Fibroblast of mammary gland (primary cell): ENCODE measurements at regions not wholly inside any gene's neighbourhood (a gene's known extent, or its start where the extent isn't known, plus 50 kb on each side); places are given as distances from the start of the nearest gene placed in this dataset.

Experiments used
- DNase-seq: peaks from one replicate; pipeline ENCODE4 v3.0.0-alpha.2; 2010; ENCODE audit warnings: low read depth
- H3K4me3 ChIP-seq: 2 replicates; pipeline ENCODE4 v1.5.1; 2011; ENCODE audit warnings: low read depth, mild to moderate bottlenecking, low read length, moderate library complexity; ENCODE audit not compliant: control insufficient read depth
- TF ChIP-seq, protein P1 (sequence below): conservative IDR thresholded peaks from 2 replicates; pipeline ENCODE4 v1.5.1; 2011; ENCODE audit warnings: low read depth, low read length, inconsistent platforms; ENCODE audit not compliant: control insufficient read depth, insufficient read depth

DNA sequence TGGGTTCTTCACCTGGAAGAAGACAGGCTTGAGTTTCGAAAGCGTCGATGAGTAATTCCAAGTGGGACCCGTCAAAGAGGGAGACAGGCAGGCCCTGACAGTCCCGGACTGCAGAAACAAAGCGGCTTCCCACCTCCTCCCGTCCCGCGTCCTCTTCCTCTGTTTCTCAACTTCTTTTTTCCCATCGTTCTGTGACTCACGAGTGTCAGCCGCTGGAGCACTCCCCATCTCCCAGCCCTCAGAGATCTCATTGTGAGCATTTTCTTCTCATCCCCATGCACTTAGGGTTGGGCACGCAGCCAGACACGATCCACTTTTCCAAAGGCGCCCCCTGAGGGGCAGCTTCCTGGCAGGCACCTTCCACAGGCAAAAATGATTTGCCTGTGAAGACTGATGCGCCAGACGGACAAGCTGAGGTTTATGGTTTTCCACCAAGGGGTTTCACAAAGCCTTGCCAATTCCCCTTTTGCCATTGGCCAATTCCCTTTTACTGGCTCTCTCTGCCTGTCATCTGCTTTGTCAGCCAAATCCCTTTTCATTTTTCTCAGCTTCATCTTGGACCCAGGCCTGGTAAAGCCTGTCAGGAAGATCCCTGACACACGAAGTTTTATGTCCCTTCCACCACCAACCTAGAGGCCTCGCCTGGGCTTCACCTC lies 86.5 kb upstream of the ANKRD55 start:
- TF ChIP-seq, protein P1, sequence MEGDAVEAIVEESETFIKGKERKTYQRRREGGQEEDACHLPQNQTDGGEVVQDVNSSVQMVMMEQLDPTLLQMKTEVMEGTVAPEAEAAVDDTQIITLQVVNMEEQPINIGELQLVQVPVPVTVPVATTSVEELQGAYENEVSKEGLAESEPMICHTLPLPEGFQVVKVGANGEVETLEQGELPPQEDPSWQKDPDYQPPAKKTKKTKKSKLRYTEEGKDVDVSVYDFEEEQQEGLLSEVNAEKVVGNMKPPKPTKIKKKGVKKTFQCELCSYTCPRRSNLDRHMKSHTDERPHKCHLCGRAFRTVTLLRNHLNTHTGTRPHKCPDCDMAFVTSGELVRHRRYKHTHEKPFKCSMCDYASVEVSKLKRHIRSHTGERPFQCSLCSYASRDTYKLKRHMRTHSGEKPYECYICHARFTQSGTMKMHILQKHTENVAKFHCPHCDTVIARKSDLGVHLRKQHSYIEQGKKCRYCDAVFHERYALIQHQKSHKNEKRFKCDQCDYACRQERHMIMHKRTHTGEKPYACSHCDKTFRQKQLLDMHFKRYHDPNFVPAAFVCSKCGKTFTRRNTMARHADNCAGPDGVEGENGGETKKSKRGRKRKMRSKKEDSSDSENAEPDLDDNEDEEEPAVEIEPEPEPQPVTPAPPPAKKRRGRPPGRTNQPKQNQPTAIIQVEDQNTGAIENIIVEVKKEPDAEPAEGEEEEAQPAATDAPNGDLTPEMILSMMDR = no peak
- DNase-seq = peak; percentile 76
- no peak overlapping the region for H3K4me3 ChIP-seq

DNA sequence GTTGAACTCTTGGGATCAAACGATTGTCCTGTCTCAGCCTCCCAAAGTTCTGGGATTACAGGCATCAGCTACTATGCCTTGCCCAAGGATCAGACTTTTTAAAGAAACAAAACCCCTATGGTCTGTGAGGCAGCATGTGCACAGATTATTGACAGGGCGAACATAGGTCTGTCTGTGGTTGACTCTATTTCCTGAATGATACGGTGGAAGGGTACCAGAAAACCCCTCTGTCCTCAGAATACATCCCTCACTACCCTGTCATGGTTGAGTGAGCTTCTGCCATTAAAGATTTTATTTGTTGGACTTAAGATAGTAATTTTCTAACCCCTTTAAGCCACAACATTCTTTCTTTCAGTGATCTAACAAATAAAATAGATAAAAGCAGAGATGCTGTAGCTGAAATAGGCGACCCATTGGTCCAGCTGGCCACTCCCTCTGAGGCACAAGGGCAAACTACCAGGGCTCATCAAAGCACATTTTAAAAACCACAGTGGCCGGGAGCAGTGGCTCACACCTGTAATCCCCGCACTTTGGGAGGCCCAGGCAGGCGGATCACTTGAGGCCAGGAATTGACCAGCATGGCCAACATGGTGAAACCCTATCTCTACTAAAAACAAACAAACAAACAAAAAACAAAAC lies 84.9 kb upstream of the ANKRD55 start:
- TF ChIP-seq, protein P1 = no peak
- no peak overlapping the region for H3K4me3 ChIP-seq
- DNase-seq = no peak

DNA sequence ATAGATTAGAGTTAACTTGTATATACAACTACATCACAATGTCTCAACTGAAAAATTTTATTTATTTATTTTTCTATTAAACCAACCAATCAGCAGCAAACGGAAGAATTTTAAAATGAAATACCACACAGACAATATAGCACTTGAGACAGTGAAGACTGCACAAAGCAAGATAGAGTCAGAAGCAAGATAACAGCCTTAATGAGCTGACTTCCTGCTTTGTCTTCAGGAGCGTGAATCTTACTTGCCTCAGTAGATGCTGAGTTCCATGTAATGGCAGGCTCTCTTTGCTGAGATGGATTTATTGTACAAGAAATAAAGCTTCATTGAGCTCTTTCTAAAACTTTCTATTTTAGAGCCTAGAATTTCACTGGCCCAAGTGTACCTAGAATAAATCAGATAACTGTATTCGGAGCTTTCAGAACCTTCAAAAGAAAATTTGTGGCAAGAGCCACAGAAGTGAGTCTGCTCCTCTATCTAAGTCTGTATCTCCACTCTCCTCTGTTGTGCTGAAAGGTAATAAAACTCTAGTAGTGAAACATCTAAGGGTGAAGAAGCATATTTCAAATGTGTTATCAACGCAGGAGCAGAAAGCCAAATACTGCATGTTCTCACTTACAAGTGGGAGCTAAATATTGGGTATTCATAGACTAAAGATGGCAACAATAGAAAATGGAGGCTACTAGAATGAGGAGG lies 83.3 kb upstream of the ANKRD55 start:
- no peak for DNase-seq
- H3K4me3 ChIP-seq = no peak overlapping the region
- TF ChIP-seq, protein P1 = no peak

DNA sequence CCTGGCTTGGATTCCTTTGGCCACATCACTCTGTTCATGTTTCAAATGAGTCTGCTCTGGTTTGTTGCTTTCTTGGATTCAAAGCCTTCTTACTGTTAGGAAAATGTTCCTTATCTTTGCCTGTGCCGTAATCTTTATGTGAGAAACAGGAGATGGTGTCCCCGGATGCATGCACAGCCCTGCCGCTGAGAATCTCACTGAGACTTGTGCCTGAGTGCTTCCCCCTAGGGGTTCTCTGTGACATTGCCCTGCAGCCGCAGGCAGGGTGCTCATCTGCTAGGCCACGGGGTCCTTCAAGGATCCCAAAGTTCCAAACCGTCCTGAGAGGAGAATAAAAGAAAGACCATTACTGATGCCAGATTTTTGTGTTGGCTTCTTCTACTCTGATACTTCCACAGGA lies 81.4 kb upstream of the ANKRD55 start:
- DNase-seq = peak; percentile 36
- H3K4me3 ChIP-seq = no peak overlapping the region
- TF ChIP-seq, protein P1 = peak; percentile 77

DNA sequence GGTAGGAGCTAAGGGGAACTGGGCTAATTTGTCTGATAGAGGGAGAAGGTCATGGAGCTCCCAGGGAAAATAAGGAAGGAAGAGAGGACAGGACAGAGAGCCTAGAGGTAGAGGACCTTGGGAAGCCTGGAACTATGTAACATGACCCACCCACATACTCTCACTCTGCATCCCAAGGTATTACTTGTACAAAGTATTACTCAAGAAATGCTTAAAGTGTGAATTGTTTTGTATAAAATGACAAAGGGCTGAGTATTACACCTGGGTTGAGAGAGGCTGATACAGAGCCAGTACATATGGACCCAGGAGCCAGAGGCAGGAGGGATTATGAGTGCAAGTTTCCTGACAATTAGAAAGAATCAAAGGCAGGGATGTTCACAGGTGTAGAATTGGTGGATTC lies 80.5 kb upstream of the ANKRD55 start:
- DNase-seq = no peak
- TF ChIP-seq, protein P1 = no peak
- no peak overlapping the region for H3K4me3 ChIP-seq

DNA sequence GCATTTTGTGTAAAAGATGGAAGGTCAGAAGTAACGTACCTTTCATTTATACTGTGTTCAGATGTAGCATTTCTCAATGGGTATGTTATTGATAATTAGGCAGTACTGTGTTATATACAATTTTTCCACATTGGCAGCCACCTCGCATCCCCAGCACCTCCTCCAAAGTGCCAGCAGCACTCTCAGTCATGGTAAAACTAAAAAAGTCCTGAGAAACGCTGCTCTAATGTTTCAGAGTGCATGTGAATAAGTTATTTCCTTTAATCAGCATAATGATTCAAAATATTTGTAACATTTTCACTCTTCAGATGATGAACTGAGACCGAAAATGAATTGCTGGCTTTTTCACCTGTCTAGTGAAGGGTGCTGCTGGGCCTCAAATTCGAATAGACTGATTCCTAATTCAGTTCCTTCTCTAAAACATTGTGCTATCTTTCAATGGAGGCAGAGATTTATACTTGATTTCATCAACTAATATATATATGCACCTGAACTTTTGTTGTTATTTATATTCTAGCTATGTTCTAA lies 79.9 kb upstream of the ANKRD55 start:
- DNase-seq = no peak
- H3K4me3 ChIP-seq = no peak overlapping the region
- TF ChIP-seq, protein P1 = no peak
